Hepatocyte (in vitro differentiated cells): ENCODE measurements at regions not wholly inside any gene's neighbourhood (a gene's known extent, or its start where the extent isn't known, plus 50 kb on each side); places are given as distances from the start of the nearest gene placed in this dataset.

Source experiments
- DNase-seq: peaks from one replicate; pipeline ENCODE4 v3.0.0-alpha.2; 2016; ENCODE audit warnings: low spot score
- H2AFZ ChIP-seq: fragments of 200-600 bp; sonication (generic); 2 replicates; pipeline ENCODE4 v1.6.0; 2016; ENCODE audit warnings: antibody characterized with exemption, mild to moderate bottlenecking
- H3K27ac ChIP-seq: fragments of 200-600 bp; sonication (generic); 2 replicates; pipeline ENCODE4 v1.5.1; 2016; ENCODE audit warnings: mild to moderate bottlenecking
- H3K27me3 ChIP-seq: fragments of 200-600 bp; sonication (generic); 2 replicates; pipeline ENCODE4 v1.6.1; 2016
- H3K36me3 ChIP-seq: fragments of 200-600 bp; sonication (generic); replicated peaks from 2 replicates; pipeline ENCODE4 v1.5.1; 2016; ENCODE audit warnings: low read depth; ENCODE audit not compliant: insufficient read depth
- H3K4me1 ChIP-seq: fragments of 200-600 bp; sonication (generic); 2 replicates; pipeline ENCODE4 v1.5.1; 2016; ENCODE audit warnings: mild to moderate bottlenecking, moderate library complexity; ENCODE audit not compliant: insufficient read depth
- H3K4me2 ChIP-seq: fragments of 200-600 bp; sonication (generic); 2 replicates; pipeline ENCODE4 v1.6.0; 2016
- H3K4me3 ChIP-seq: fragments of 200-600 bp; sonication (generic); 2 replicates; pipeline ENCODE4 v1.5.1; 2016; ENCODE audit warnings: mild to moderate bottlenecking
- H3K79me2 ChIP-seq: fragments of 200-600 bp; sonication (generic); 2 replicates; pipeline ENCODE4 v1.6.0; 2017; ENCODE audit warnings: mild to moderate bottlenecking
- H3K9me2 ChIP-seq: fragments of 200-600 bp; sonication (generic); replicated peaks from 2 replicates; pipeline ENCODE4 v1.6.0; 2017; ENCODE audit warnings: mild to moderate bottlenecking; ENCODE audit not compliant: insufficient read depth
- H3K9me3 ChIP-seq: fragments of 200-600 bp; sonication (generic); 2 replicates; pipeline ENCODE4 v1.5.1; 2016; ENCODE audit warnings: low read depth, mild to moderate bottlenecking
- H4K20me1 ChIP-seq: fragments of 200-600 bp; sonication (generic); 2 replicates; pipeline ENCODE4 v1.6.0; 2016; ENCODE audit warnings: mild to moderate bottlenecking; ENCODE audit not compliant: insufficient read depth, poor library complexity, severe bottlenecking
- EZH2 ChIP-seq: fragments of 200-600 bp; sonication (generic); IDR thresholded peaks from 2 replicates; pipeline ENCODE4 v1.6.1; 2016; ENCODE audit warnings: antibody characterized with exemption, mild to moderate bottlenecking, borderline replicate concordance
- EZH2phosphoT487 ChIP-seq: fragments of 200-600 bp; sonication (generic); IDR thresholded peaks from one replicate; pipeline ENCODE4 v1.6.1; 2018; ENCODE audit warnings: antibody characterized with exemption, mild to moderate bottlenecking, low read depth, moderate library complexity; ENCODE audit not compliant: unreplicated experiment, severe bottlenecking
- WGBS: methylation state at CpG from one replicate; pipeline ENCODE4 v1.1.6; 2016; ENCODE audit warnings: low lambda C conversion rate; ENCODE audit errors: missing lambda C conversion rate; 5-methylcytosine and 5-hydroxymethylcytosine counted together
- TF ChIP-seq, protein P1 (sequence below): fragments of 200-600 bp; sonication (generic); IDR thresholded peaks from 2 replicates; pipeline ENCODE4 v1.5.1; 2016; ENCODE audit warnings: antibody characterized with exemption, mild to moderate bottlenecking; ENCODE audit not compliant: poor library complexity

DNA sequence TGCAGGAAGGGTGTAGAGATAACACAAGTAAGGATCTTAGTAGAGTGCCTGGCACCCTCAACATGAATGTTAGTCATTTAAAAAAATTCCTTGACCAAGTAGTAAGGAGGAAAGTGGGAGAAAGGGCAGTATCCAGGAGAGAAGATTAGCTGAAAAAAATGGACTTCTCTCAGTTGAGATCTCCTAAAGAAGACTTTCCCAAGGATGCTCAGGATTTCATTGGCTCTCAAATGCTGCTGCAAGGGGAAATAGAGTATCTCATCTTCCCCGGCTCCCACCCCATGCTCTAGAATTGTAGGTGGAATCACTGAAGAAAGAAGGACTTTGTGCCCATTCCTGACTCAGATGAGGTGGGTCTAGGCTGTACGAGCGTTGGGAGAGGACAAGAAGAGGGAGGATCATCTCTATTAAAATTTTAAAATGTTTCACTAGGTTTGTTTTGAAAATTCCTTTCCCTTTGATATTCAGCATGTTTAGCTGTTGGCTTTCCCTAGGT lies 231.1 kb downstream of the MYCN start:
- H2AFZ ChIP-seq, result no peak overlapping the region
- TF ChIP-seq EZH2phosphoT487 (no peak), EZH2 (no peak)
- TF ChIP-seq, protein P1, sequence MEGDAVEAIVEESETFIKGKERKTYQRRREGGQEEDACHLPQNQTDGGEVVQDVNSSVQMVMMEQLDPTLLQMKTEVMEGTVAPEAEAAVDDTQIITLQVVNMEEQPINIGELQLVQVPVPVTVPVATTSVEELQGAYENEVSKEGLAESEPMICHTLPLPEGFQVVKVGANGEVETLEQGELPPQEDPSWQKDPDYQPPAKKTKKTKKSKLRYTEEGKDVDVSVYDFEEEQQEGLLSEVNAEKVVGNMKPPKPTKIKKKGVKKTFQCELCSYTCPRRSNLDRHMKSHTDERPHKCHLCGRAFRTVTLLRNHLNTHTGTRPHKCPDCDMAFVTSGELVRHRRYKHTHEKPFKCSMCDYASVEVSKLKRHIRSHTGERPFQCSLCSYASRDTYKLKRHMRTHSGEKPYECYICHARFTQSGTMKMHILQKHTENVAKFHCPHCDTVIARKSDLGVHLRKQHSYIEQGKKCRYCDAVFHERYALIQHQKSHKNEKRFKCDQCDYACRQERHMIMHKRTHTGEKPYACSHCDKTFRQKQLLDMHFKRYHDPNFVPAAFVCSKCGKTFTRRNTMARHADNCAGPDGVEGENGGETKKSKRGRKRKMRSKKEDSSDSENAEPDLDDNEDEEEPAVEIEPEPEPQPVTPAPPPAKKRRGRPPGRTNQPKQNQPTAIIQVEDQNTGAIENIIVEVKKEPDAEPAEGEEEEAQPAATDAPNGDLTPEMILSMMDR, result no peak
- H3K27ac ChIP-seq, result no peak overlapping the region
- no peaks in the 10 kb centered on the region for H3K79me2 ChIP-seq
- no peaks in the 10 kb centered on the region for H4K20me1 ChIP-seq
- 95% methylated on average over 3 of the region's 3 CpGs for WGBS
- no peak overlapping the region for H3K4me2 ChIP-seq
- H3K4me1 ChIP-seq, result no peaks in the 10 kb centered on the region
- DNase-seq, result no peak
- no peaks in the 10 kb centered on the region for H3K9me2 ChIP-seq
- H3K27me3 ChIP-seq, result no peaks in the 10 kb centered on the region
- no peak overlapping the region for H3K4me3 ChIP-seq
- no peaks in the 10 kb centered on the region for H3K36me3 ChIP-seq
- no peaks in the 10 kb centered on the region for H3K9me3 ChIP-seq

DNA sequence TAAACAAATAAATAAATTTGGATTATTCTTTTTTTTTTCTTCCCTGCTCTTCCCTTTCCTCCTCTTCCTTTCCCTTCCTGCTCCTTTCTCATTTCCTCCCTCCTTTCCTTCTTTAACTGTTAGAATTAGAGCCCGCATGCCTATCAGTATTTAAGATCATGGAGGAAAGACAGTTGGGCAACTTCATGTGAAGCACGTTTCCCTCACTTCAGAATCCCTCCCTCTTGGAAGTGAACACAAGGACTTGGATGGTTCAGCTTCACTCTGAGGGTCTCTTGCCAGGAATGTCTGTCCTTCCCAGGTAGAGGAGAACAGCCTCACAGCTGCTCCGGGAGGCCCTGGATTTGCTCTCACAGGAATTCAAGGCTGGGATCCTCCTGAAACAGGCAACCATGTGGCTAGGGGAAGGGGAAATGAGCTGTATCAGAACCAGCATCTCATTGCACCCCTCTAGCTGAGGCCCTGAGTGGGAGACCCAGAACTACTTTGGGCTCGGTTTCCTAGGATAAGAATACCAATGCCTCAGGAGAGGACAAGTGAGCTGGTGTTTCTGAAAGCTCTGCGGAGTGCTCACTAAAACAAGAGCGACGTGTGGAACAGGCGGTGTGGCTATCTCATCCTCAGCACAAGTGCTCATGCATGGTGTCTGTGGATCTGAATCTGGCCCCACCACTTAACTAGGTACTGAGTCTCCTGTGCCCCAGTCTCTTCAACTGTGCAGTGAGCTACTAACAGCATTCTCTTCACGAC lies 230.5 kb downstream of the MYCN start:
- Histone ChIP-seq H3K27me3 (no peaks in the 10 kb centered on the region), H3K79me2 (no peaks in the 10 kb centered on the region), H3K27ac (no peak overlapping the region), H2AFZ (no peak overlapping the region), H3K4me2 (no peak overlapping the region), H3K4me3 (no peak overlapping the region), H3K9me2 (no peaks in the 10 kb centered on the region), H3K9me3 (no peaks in the 10 kb centered on the region), H3K4me1 (no peaks in the 10 kb centered on the region), H4K20me1 (no peaks in the 10 kb centered on the region), H3K36me3 (no peaks in the 10 kb centered on the region)
- TF ChIP-seq, protein P1, result no peak
- no peak for TF ChIP-seq EZH2phosphoT487
- no peak for TF ChIP-seq EZH2
- DNase-seq, result no peak
- 89% methylated on average over 9 of the region's 9 CpGs for WGBS

DNA sequence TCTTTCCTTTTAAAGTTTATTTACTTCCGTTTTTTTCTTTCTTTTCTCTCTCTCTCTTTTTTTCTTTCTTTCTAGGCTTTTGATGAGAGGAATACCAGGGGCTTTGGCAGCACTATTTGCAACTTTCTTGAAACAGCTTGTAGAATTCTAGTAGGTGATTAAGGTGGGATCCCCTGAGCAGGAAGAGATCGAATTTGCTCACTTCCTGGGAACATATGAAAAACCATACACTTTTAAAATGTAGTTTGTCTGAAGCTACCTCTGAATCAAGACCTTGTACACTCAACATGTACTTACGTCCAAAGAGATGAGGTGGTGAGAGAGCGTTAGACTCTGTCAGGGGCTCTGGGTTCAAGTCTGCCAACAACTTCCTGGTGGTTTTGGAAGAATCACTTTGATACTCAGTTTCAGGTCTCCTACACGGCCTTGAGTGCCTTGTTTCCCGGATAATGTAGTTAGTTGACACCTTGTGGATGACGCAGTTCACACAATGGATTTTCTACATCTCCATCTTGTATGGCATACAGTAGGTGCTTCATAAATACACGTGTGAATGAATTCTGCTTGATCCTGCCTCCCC lies 229.1 kb downstream of the MYCN start:
- WGBS, result 91% methylated on average over 8 of the region's 8 CpGs
- no peak overlapping the region for H2AFZ ChIP-seq
- TF ChIP-seq EZH2, result no peak
- TF ChIP-seq, protein P1, result no peak
- no peaks in the 10 kb centered on the region for H3K9me2 ChIP-seq
- H3K36me3 ChIP-seq, result no peaks in the 10 kb centered on the region
- no peaks in the 10 kb centered on the region for H3K4me1 ChIP-seq
- no peak overlapping the region for H3K4me3 ChIP-seq
- H3K9me3 ChIP-seq, result no peaks in the 10 kb centered on the region
- no peak for DNase-seq
- H3K27ac ChIP-seq, result no peak overlapping the region
- no peaks in the 10 kb centered on the region for H4K20me1 ChIP-seq
- no peaks in the 10 kb centered on the region for H3K79me2 ChIP-seq
- H3K27me3 ChIP-seq, result no peaks in the 10 kb centered on the region
- no peak overlapping the region for H3K4me2 ChIP-seq
